Testis (tissue), 2 donors: ENCODE measurements at regions not wholly inside any gene's neighbourhood (a gene's known extent, or its start where the extent isn't known, plus 50 kb on each side); places are given as distances from the start of the nearest gene placed in this dataset.

Experiments
- DNase-seq: peaks from one replicate; pipeline ENCODE4 v3.0.0-alpha.2; 2019
- H3K27ac ChIP-seq, 2 donors: fragments of 200-600 bp; sonication (generic); one replicate each; pipeline ENCODE4 v1.5.1; 2019
- H3K27me3 ChIP-seq: fragments of 200-600 bp; sonication (generic); one replicate; pipeline ENCODE4 v1.5.1; 2019
- H3K36me3 ChIP-seq: fragments of 200-600 bp; sonication (generic); one replicate; pipeline ENCODE4 v1.5.1; 2017; ENCODE audit warnings: low read depth; ENCODE audit errors: missing control alignments
- H3K4me1 ChIP-seq: fragments of 200-600 bp; sonication (generic); one replicate; pipeline ENCODE4 v1.5.1; 2019
- H3K4me3 ChIP-seq, 2 donors: fragments of 200-600 bp; sonication (generic); one replicate each; pipeline ENCODE4 v1.5.1; 2017 to 2019
- H3K9me3 ChIP-seq: fragments of 200-600 bp; sonication (generic); one replicate; pipeline ENCODE4 v1.5.1; 2017
- POLR2A ChIP-seq: fragments of 450-650 bp; IDR thresholded peaks from one replicate; pipeline ENCODE4 v1.6.1; 2017; ENCODE audit warnings: antibody characterized with exemption, mild to moderate bottlenecking, moderate library complexity
- WGBS, 2 donors: methylation state at CpG; one replicate each; pipeline ENCODE4 v1.1.5; 2018; 5-methylcytosine and 5-hydroxymethylcytosine counted together
- intact Hi-C: fragments of 100-400 bp; cut with DNase I; formaldehyde crosslinking; loops from one replicate; pipeline ENCODE4 v1.15.1; 2023; ENCODE audit warnings: low total_unique reads
- TF ChIP-seq, protein P1 (sequence below), 3 experiments: fragments of 450-650 bp in 2 of 3; fragments of 200-600 bp in 1 of 3; sonication (generic) in 1 of 3; IDR thresholded peaks; one replicate each; pipeline ENCODE4 v1.5.1; 2016 to 2019; ENCODE audit warnings: antibody characterized with exemption in 3 of 3, mild to moderate bottlenecking in 2 of 3, moderate library complexity in 1 of 3

DNA sequence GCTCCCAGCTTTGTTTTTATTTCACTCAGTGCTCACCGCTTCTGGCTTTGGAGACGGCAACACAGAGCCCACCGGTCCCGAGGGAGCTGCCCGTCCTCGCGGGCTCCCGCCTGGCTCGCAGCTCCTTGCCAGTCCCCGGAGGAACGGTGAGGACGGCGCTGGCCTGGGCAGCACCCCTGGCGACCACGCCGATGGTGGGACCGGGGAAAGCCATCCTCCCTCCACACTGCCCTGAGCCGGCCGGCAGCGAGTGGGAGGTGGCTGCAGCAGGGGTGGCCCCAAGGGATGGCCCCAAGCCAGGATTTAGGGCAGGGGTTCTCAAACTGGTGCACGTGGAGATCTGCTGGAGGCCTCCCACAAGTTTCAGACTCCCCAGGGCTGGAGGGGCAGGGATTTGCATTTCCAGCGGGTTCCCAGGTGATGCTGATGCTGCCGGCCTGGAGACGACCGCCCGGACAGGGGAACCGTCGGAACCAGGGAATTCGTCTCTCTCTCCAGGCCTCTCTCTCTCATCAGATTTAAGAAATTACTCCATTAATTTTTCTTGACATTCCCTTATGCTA is 293.2 kb upstream of the IRX4 start:
- H3K27ac ChIP-seq: no peak overlapping the region
- no peak for TF ChIP-seq POLR2A
- TF ChIP-seq, protein P1, sequence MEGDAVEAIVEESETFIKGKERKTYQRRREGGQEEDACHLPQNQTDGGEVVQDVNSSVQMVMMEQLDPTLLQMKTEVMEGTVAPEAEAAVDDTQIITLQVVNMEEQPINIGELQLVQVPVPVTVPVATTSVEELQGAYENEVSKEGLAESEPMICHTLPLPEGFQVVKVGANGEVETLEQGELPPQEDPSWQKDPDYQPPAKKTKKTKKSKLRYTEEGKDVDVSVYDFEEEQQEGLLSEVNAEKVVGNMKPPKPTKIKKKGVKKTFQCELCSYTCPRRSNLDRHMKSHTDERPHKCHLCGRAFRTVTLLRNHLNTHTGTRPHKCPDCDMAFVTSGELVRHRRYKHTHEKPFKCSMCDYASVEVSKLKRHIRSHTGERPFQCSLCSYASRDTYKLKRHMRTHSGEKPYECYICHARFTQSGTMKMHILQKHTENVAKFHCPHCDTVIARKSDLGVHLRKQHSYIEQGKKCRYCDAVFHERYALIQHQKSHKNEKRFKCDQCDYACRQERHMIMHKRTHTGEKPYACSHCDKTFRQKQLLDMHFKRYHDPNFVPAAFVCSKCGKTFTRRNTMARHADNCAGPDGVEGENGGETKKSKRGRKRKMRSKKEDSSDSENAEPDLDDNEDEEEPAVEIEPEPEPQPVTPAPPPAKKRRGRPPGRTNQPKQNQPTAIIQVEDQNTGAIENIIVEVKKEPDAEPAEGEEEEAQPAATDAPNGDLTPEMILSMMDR (IDR thresholded peaks at IDR 0.05): no peak
- H3K9me3 ChIP-seq: no peaks in the 10 kb centered on the region
- DNase-seq: no peak
- H3K4me3 ChIP-seq: no peak overlapping the region
- no peaks in the 10 kb centered on the region for H3K36me3 ChIP-seq
- 82 to 89% methylated on average over 23 to 29 of the region's 29 CpGs for WGBS, 2 donors
- H3K27me3 ChIP-seq: no peaks in the 10 kb centered on the region
- H3K4me1 ChIP-seq: no peaks in the 10 kb centered on the region
- intact Hi-C loops: no loop called here

DNA sequence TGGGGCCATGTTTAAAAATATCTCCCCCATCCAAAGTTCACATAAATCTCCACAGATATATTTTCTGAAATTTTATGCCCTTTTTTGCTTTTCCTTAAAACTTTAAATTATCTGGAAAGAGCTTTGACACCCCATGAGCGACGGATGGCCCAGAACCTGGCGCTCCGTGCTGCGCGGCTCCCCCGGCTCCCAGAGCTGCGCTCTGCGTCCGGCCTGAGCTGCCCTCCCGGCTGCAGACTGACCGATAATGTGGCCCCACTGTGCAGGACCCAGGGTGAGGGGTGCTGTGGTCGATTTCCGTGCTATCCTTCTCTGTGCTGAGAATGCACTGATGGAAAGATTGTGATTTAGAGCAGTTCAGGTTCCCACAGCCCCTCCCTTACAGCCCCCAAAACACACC is 292.3 kb upstream of the IRX4 start:
- intact Hi-C loops: no loop called here

DNA sequence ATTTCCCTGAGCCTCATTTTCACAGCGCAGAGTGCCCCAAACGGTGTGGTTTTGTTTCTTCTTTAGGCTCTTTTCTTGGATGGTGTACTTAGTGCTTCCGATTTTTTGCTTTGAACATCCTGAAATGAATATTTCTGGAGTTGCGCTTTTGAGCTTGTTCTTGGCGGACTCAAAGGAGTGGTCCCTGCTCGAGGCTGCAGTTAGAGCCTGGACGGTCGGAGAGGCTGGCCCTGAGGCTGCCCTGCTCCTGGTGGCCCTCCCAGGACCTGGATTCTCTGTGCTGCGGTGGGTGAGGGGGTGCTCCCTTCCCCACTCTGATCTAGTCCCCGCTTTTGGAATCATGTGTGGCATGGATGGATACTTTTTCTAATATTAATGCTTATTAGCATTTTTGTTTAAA is 291.8 kb upstream of the IRX4 start:
- H3K27me3 ChIP-seq: no peaks in the 10 kb centered on the region
- H3K4me3 ChIP-seq: no peak overlapping the region
- intact Hi-C loops: no loop called here
- no peaks in the 10 kb centered on the region for H3K9me3 ChIP-seq
- 84 to 92% methylated on average over 10 of the region's 10 CpGs for WGBS, 2 donors
- no peak for DNase-seq
- H3K27ac ChIP-seq: no peak overlapping the region
- TF ChIP-seq, protein P1 (IDR thresholded peaks at IDR 0.05): no peak
- TF ChIP-seq POLR2A: no peak
- H3K4me1 ChIP-seq: no peaks in the 10 kb centered on the region
- no peaks in the 10 kb centered on the region for H3K36me3 ChIP-seq

More for the DNA sequence above, 292.3 kb upstream of the IRX4 start:
- no peaks in the 10 kb centered on the region for H3K9me3 ChIP-seq
- H3K4me3 ChIP-seq: no peak overlapping the region
- H3K27ac ChIP-seq: no peak overlapping the region
- TF ChIP-seq, protein P1 (IDR thresholded peaks at IDR 0.05): no peak
- no peak for TF ChIP-seq POLR2A
- 83 to 87% methylated on average over 14 of the region's 14 CpGs for WGBS, 2 donors
- no peak for DNase-seq
- H3K27me3 ChIP-seq: no peaks in the 10 kb centered on the region
- H3K36me3 ChIP-seq: no peaks in the 10 kb centered on the region
- H3K4me1 ChIP-seq: no peaks in the 10 kb centered on the region

DNA sequence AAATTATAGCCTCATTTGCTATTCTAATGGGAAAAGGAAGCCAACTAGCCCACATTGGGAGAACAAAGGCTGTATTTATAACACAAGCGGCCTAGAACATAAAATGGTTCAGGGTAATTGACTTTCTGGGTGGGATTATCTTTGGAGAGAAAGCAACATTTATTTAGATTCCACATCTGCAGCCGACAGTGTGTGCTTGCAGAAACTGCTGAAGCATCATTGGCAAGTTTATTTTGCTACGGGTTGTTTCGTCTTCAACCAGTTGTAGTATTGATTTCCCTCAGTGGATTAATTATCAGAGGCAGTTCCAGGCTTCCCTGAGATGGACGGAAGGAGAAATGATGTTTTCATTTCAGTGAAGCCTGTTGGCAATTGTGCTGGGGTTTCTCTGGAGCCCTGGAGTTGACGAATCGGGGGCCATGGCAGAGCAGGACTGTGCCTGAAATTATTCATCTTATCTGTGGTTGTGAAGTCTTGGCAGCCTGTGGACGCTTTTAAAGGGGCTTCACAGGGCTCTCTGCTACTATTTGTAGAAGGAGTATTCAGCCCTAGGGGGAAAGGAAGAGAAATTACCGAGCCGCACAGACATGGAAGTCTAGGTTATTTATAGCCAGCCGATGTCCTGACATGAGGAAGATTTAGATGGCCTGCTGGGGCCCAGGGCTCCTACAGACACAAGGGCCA is 290.6 kb upstream of the IRX4 start:
- no peaks in the 10 kb centered on the region for H3K27me3 ChIP-seq

More for the DNA sequence above, 290.6 kb upstream of the IRX4 start:
- H3K27ac ChIP-seq: no peak overlapping the region
- H3K4me1 ChIP-seq: no peaks in the 10 kb centered on the region
- intact Hi-C loops: no loop called here
- H3K9me3 ChIP-seq: no peaks in the 10 kb centered on the region
- no peak overlapping the region for H3K4me3 ChIP-seq
- no peak for TF ChIP-seq POLR2A
- TF ChIP-seq, protein P1 (IDR thresholded peaks at IDR 0.05): no peak
- no peaks in the 10 kb centered on the region for H3K36me3 ChIP-seq
- WGBS, 2 donors: 28 to 57% methylated on average over 11 of the region's 11 CpGs
- DNase-seq: no peak
